Skeletal muscle tissue (tissue), 3 donors: ENCODE measurements at regions not wholly inside any gene's neighbourhood (a gene's known extent, or its start where the extent isn't known, plus 50 kb on each side); places are given as distances from the start of the nearest gene placed in this dataset.
"Not testable (repeated sequence)": the region's sequence is repeated elsewhere in the genome, so short reads cannot be mapped to it uniquely, and the experiment has no call there.

Source experiments
- H3K27ac ChIP-seq: one replicate; pipeline ENCODE4 v1.7.0; 2013; ENCODE audit warnings: mild to moderate bottlenecking, low read depth, low read length, inconsistent platforms
- H3K27me3 ChIP-seq, 3 donors: one replicate each; pipeline ENCODE4 v1.7.0; 2013; ENCODE audit warnings: low read length in 3 of 3; ENCODE audit not compliant: control insufficient read depth in 3 of 3, insufficient read depth in 3 of 3
- H3K36me3 ChIP-seq, 3 donors: one replicate each; pipeline ENCODE4 v1.7.0; 2013; ENCODE audit warnings: low read length in 3 of 3; ENCODE audit not compliant: control insufficient read depth in 3 of 3, insufficient read depth in 3 of 3
- H3K4me1 ChIP-seq, 3 donors: one replicate each; pipeline ENCODE4 v1.7.0; 2013; ENCODE audit warnings: low read length in 3 of 3, mild to moderate bottlenecking in 3 of 3; ENCODE audit not compliant: control insufficient read depth in 3 of 3, insufficient read depth in 3 of 3
- H3K4me3 ChIP-seq, 3 donors: one replicate each; pipeline ENCODE4 v1.7.0; 2013; ENCODE audit warnings: low read length in 3 of 3
- H3K9ac ChIP-seq, 3 donors: one replicate each; pipeline ENCODE4 v1.7.0; 2013; ENCODE audit warnings: low read length in 3 of 3, mild to moderate bottlenecking in 3 of 3, moderate library complexity in 2 of 3, low read depth in 1 of 3
- H3K9me3 ChIP-seq, 3 donors: one replicate each; pipeline ENCODE4 v1.7.0; 2013; ENCODE audit warnings: low read length in 3 of 3; ENCODE audit not compliant: control insufficient read depth in 3 of 3
- donor health status: Osteomylitis.

GRCh38 chr20:63134711-63135361 is 81.1 kb downstream of the YTHDF1 start:
- not testable (repeated sequence) for H3K36me3 ChIP-seq, H3K4me3 ChIP-seq, H3K4me1 ChIP-seq, H3K9ac ChIP-seq, H3K9me3 ChIP-seq, H3K27ac ChIP-seq
- peaks cover 38 to 55% (median 51%) of the 10 kb centered on the region in 3 donors for H3K27me3 ChIP-seq

- H3K27ac ChIP-seq = no peak overlapping the region
- H3K27me3 ChIP-seq = peaks cover 36 to 53% (median 50%) of the 10 kb centered on the region in 3 donors
- no peak overlapping the region for H3K4me3 ChIP-seq
- no peak overlapping the region for H3K9ac ChIP-seq
- no peaks in the 10 kb centered on the region for H3K36me3 ChIP-seq
- no peaks in the 10 kb centered on the region for H3K4me1 ChIP-seq
- no peaks in the 10 kb centered on the region for H3K9me3 ChIP-seq
Measured at GRCh38 chr20:63134201-63134612, 81.7 kb downstream of the YTHDF1 start.

- H3K27me3 ChIP-seq = peaks cover 38 to 50% (median 50%) of the 10 kb centered on the region in 3 donors
- H3K9ac ChIP-seq = no peak overlapping the region
- H3K9me3 ChIP-seq = no peaks in the 10 kb centered on the region
- no peaks in the 10 kb centered on the region for H3K36me3 ChIP-seq
- H3K4me3 ChIP-seq = no peak overlapping the region
- H3K27ac ChIP-seq = no peak overlapping the region
- H3K4me1 ChIP-seq = no peaks in the 10 kb centered on the region
Measured at GRCh38 chr20:63133481-63134091, 82.3 kb downstream of the YTHDF1 start.

GRCh38 chr20:63132715-63133471 is 83.0 kb downstream of the YTHDF1 start:
- H3K27me3 ChIP-seq = peaks cover 39 to 53% (median 51%) of the 10 kb centered on the region in 3 donors

GRCh38 chr20:63132131-63132714 is 83.7 kb downstream of the YTHDF1 start:
- no peaks in the 10 kb centered on the region for H3K4me1 ChIP-seq
- peaks cover 44 to 58% (median 50%) of the 10 kb centered on the region in 3 donors for H3K27me3 ChIP-seq
- H3K27ac ChIP-seq = no peak overlapping the region
- H3K9me3 ChIP-seq = no peaks in the 10 kb centered on the region
- no peak overlapping the region for H3K9ac ChIP-seq
- no peak overlapping the region for H3K4me3 ChIP-seq
- H3K36me3 ChIP-seq = no peaks in the 10 kb centered on the region

More at GRCh38 chr20:63132715-63133471, 83.0 kb downstream of the YTHDF1 start:
- Histone ChIP-seq H3K27ac (no peak overlapping the region), H3K9me3 (no peaks in the 10 kb centered on the region), H3K4me3 (no peak overlapping the region), H3K36me3 (no peaks in the 10 kb centered on the region), H3K4me1 (no peaks in the 10 kb centered on the region), H3K9ac (no peak overlapping the region)

- no peaks in the 10 kb centered on the region for H3K4me1 ChIP-seq
- no peaks in the 10 kb centered on the region for H3K9me3 ChIP-seq
- H3K27me3 ChIP-seq = peaks cover 57 to 70% (median 57%) of the 10 kb centered on the region in 3 donors
- H3K9ac ChIP-seq = no peak overlapping the region
- H3K27ac ChIP-seq = no peak overlapping the region
- no peaks in the 10 kb centered on the region for H3K36me3 ChIP-seq
- H3K4me3 ChIP-seq = no peak overlapping the region
Measured at GRCh38 chr20:63130658-63131577, 85.0 kb downstream of the YTHDF1 start.

GRCh38 chr20:63129991-63130657 is 85.8 kb downstream of the YTHDF1 start:
- Histone ChIP-seq H3K4me3 (no peak overlapping the region), H3K27me3 (peaks cover 61 to 75% (median 65%) of the 10 kb centered on the region in 3 donors), H3K36me3 (no peaks in the 10 kb centered on the region), H3K9ac (no peak overlapping the region), H3K27ac (no peak overlapping the region), H3K4me1 (no peaks in the 10 kb centered on the region), H3K9me3 (no peaks in the 10 kb centered on the region)

- no peak overlapping the region for H3K9ac ChIP-seq
- H3K36me3 ChIP-seq = no peaks in the 10 kb centered on the region
- no peak overlapping the region for H3K4me3 ChIP-seq
- peaks cover 66 to 82% (median 71%) of the 10 kb centered on the region in 3 donors for H3K27me3 ChIP-seq
- H3K9me3 ChIP-seq = no peaks in the 10 kb centered on the region
- no peaks in the 10 kb centered on the region for H3K4me1 ChIP-seq
- no peak overlapping the region for H3K27ac ChIP-seq
Measured at GRCh38 chr20:63129376-63129965, 86.5 kb downstream of the YTHDF1 start.

GRCh38 chr20:63128956-63129355 is 87.0 kb downstream of the YTHDF1 start:
- no peaks in the 10 kb centered on the region for H3K9me3 ChIP-seq
- no peak overlapping the region for H3K9ac ChIP-seq
- no peak overlapping the region for H3K4me3 ChIP-seq
- no peak overlapping the region for H3K27ac ChIP-seq
- no peaks in the 10 kb centered on the region for H3K4me1 ChIP-seq
- H3K36me3 ChIP-seq = no peaks in the 10 kb centered on the region
- H3K27me3 ChIP-seq = peaks cover 67 to 86% (median 76%) of the 10 kb centered on the region in 3 donors
